DND-41 (cell line): ENCODE measurements at regions not wholly inside any gene's neighbourhood (a gene's known extent, or its start where the extent isn't known, plus 50 kb on each side); places are given as distances from the start of the nearest gene placed in this dataset.

ENCODE experiments used
- ATAC-seq: fragments of 200-7000 bp; cut with Tn5 transposase; 3 replicates; pipeline ENCODE4 v1.9.1; 2021; ENCODE audit warnings: low read depth; ENCODE audit not compliant: insufficient read depth
- DNase-seq: peaks from one replicate; pipeline ENCODE4 v3.0.0-alpha.2; 2020
- H2AFZ ChIP-seq: 2 replicates; pipeline ENCODE4 v1.6.0; 2012; ENCODE audit warnings: low read depth, low read length
- H3K27ac ChIP-seq: 2 replicates; pipeline ENCODE4 v1.5.1; 2012; ENCODE audit warnings: low read length, inconsistent platforms
- H3K27me3 ChIP-seq: fragments of 200-600 bp; sonication (generic); 2 replicates; pipeline ENCODE4 v1.6.0; 2012; ENCODE audit warnings: low read length, mild to moderate bottlenecking, inconsistent platforms; ENCODE audit not compliant: insufficient read depth, poor library complexity
- H3K36me3 ChIP-seq: 2 replicates; pipeline ENCODE4 v1.5.1; 2012; ENCODE audit warnings: low read length, inconsistent platforms; ENCODE audit not compliant: insufficient read depth
- H3K4me1 ChIP-seq: 2 replicates; pipeline ENCODE4 v1.5.1; 2012; ENCODE audit warnings: mild to moderate bottlenecking, low read length; ENCODE audit not compliant: insufficient read depth
- H3K4me2 ChIP-seq: 2 replicates; pipeline ENCODE4 v1.6.0; 2012; ENCODE audit warnings: mild to moderate bottlenecking, moderate library complexity, low read length, inconsistent platforms; ENCODE audit not compliant: insufficient read depth
- H3K4me3 ChIP-seq, 2 experiments: fragments of 200-600 bp in 1 of 2; shearing (Covaris generic) in 1 of 2; 2 replicates each; pipeline ENCODE4 v1.5.1; 2012 to 2016; ENCODE audit warnings: inconsistent platforms in 2 of 2, low read length in 2 of 2, mild to moderate bottlenecking in 2 of 2, low read depth in 1 of 2, moderate library complexity in 1 of 2
- H3K79me2 ChIP-seq: 2 replicates; pipeline ENCODE4 v1.6.0; 2012; ENCODE audit warnings: low read length, inconsistent platforms; ENCODE audit not compliant: insufficient read depth
- H3K9ac ChIP-seq: 2 replicates; pipeline ENCODE4 v1.6.0; 2012; ENCODE audit warnings: low read depth, mild to moderate bottlenecking, inconsistent platforms, low read length, moderate library complexity
- H3K9me3 ChIP-seq: 2 replicates; pipeline ENCODE4 v1.5.1; 2012; ENCODE audit warnings: low read length, moderate library complexity, mild to moderate bottlenecking, inconsistent platforms; ENCODE audit not compliant: insufficient read depth, severe bottlenecking
- H4K20me1 ChIP-seq: 2 replicates; pipeline ENCODE4 v1.6.0; 2012; ENCODE audit warnings: low read length; ENCODE audit not compliant: insufficient read depth
- EZH2 ChIP-seq: IDR thresholded peaks from 3 replicates; pipeline ENCODE4 v1.6.1; 2012; ENCODE audit warnings: borderline replicate concordance, low read depth, mild to moderate bottlenecking, moderate library complexity, low read length, inconsistent platforms; ENCODE audit not compliant: severe bottlenecking
- TF ChIP-seq, protein P1 (sequence below): IDR thresholded peaks from 2 replicates; pipeline ENCODE4 v1.5.1; 2012; ENCODE audit warnings: borderline replicate concordance, low read length, moderate library complexity, mild to moderate bottlenecking; ENCODE audit not compliant: poor library complexity, severe bottlenecking; ENCODE audit errors: extremely low read depth

- Histone ChIP-seq H3K4me3 (no peak overlapping the region), H3K27ac (no peak overlapping the region), H3K9ac (no peak overlapping the region), H3K9me3 (no peaks in the 10 kb centered on the region), H3K79me2 (no peaks in the 10 kb centered on the region), H3K36me3 (no peaks in the 10 kb centered on the region), H3K27me3 (no peaks in the 10 kb centered on the region), H3K4me2 (no peak overlapping the region), H4K20me1 (no peaks in the 10 kb centered on the region), H2AFZ (no peak overlapping the region), H3K4me1 (no peaks in the 10 kb centered on the region)
- ATAC-seq, result no peak
- TF ChIP-seq, protein P1, sequence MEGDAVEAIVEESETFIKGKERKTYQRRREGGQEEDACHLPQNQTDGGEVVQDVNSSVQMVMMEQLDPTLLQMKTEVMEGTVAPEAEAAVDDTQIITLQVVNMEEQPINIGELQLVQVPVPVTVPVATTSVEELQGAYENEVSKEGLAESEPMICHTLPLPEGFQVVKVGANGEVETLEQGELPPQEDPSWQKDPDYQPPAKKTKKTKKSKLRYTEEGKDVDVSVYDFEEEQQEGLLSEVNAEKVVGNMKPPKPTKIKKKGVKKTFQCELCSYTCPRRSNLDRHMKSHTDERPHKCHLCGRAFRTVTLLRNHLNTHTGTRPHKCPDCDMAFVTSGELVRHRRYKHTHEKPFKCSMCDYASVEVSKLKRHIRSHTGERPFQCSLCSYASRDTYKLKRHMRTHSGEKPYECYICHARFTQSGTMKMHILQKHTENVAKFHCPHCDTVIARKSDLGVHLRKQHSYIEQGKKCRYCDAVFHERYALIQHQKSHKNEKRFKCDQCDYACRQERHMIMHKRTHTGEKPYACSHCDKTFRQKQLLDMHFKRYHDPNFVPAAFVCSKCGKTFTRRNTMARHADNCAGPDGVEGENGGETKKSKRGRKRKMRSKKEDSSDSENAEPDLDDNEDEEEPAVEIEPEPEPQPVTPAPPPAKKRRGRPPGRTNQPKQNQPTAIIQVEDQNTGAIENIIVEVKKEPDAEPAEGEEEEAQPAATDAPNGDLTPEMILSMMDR, result no peak
- no peak for DNase-seq
These were observed 303.6 kb upstream of the PRR20A start for GRCh38 chr13:56837161-56837560.

- no peaks in the 10 kb centered on the region for H3K27me3 ChIP-seq
- no peak for TF ChIP-seq EZH2
- TF ChIP-seq, protein P1, result no peak
- ATAC-seq (no peak), DNase-seq (no peak)
- no peaks in the 10 kb centered on the region for H3K4me1 ChIP-seq
- no peak overlapping the region for H2AFZ ChIP-seq
- no peak overlapping the region for H3K4me3 ChIP-seq
- no peaks in the 10 kb centered on the region for H4K20me1 ChIP-seq
- no peak overlapping the region for H3K27ac ChIP-seq
- no peaks in the 10 kb centered on the region for H3K79me2 ChIP-seq
- H3K4me2 ChIP-seq, result no peak overlapping the region
- H3K9me3 ChIP-seq, result no peaks in the 10 kb centered on the region
- H3K36me3 ChIP-seq, result no peaks in the 10 kb centered on the region
- H3K9ac ChIP-seq, result no peak overlapping the region
These were observed 289.9 kb upstream of the PRR20A start for GRCh38 chr13:56850852-56851251.

- Histone ChIP-seq H3K4me1 (no peaks in the 10 kb centered on the region), H2AFZ (no peak overlapping the region), H3K4me2 (no peak overlapping the region), H3K9me3 (no peaks in the 10 kb centered on the region), H4K20me1 (no peaks in the 10 kb centered on the region), H3K27ac (no peak overlapping the region), H3K27me3 (no peaks in the 10 kb centered on the region), H3K36me3 (no peaks in the 10 kb centered on the region), H3K9ac (no peak overlapping the region), H3K4me3 (no peak overlapping the region), H3K79me2 (no peaks in the 10 kb centered on the region)
- TF ChIP-seq, protein P1, result no peak
- TF ChIP-seq EZH2, result no peak
- no peak for ATAC-seq
- no peak for DNase-seq
These were observed 279.2 kb upstream of the PRR20A start for GRCh38 chr13:56861476-56861875.

GRCh38 chr13:56864451-56864850, 276.3 kb upstream of the PRR20A start:
- no peak for TF ChIP-seq EZH2
- TF ChIP-seq, protein P1, result no peak
- ATAC-seq, result no peak

More at GRCh38 chr13:56864451-56864850, 276.3 kb upstream of the PRR20A start:
- H3K9me3 ChIP-seq, result no peaks in the 10 kb centered on the region
- H3K4me2 ChIP-seq, result no peak overlapping the region
- no peak overlapping the region for H3K9ac ChIP-seq
- H3K79me2 ChIP-seq, result no peaks in the 10 kb centered on the region
- H2AFZ ChIP-seq, result no peak overlapping the region
- DNase-seq, result no peak
- H4K20me1 ChIP-seq, result no peaks in the 10 kb centered on the region
- H3K4me3 ChIP-seq, result no peak overlapping the region
- H3K27ac ChIP-seq, result no peak overlapping the region
- no peaks in the 10 kb centered on the region for H3K36me3 ChIP-seq
- no peaks in the 10 kb centered on the region for H3K27me3 ChIP-seq
- no peaks in the 10 kb centered on the region for H3K4me1 ChIP-seq
